ENCODE measurements at regions not wholly inside any gene's neighbourhood (a gene's known extent, or its start where the extent isn't known, plus 50 kb on each side); places are given as distances from the start of the nearest gene placed in this dataset.
"Not testable (repeated sequence)": the region's sequence is repeated elsewhere in the genome, so short reads cannot be mapped to it uniquely, and the experiment has no call there.

GRCh38 chr3:159751146-159751545, 237.5 kb upstream of the IL12A start:
- no peaks in the 10 kb centered on the region; the same call in 1 of the 2 replicates for H3K27me3 Mint-ChIP-seq (ENCODE audit: insufficient read depth)
- peak overlapping the region; percentile 59 for H3K4me3 Mint-ChIP-seq
- H3K27ac Mint-ChIP-seq, result peak overlapping the region; percentile 50
- H3K36me3 Mint-ChIP-seq (ENCODE audit: low read depth), result peaks cover 32% of the 10 kb centered on the region
- peaks cover 4% of the 10 kb centered on the region; the same call in 1 of the 2 replicates for H3K9me3 Mint-ChIP-seq
- peak; percentile 29 for DNase-seq
- peaks cover 50% of the 10 kb centered on the region for H3K4me1 Mint-ChIP-seq (ENCODE audit: low read depth)
- TF ChIP-seq, protein P1, sequence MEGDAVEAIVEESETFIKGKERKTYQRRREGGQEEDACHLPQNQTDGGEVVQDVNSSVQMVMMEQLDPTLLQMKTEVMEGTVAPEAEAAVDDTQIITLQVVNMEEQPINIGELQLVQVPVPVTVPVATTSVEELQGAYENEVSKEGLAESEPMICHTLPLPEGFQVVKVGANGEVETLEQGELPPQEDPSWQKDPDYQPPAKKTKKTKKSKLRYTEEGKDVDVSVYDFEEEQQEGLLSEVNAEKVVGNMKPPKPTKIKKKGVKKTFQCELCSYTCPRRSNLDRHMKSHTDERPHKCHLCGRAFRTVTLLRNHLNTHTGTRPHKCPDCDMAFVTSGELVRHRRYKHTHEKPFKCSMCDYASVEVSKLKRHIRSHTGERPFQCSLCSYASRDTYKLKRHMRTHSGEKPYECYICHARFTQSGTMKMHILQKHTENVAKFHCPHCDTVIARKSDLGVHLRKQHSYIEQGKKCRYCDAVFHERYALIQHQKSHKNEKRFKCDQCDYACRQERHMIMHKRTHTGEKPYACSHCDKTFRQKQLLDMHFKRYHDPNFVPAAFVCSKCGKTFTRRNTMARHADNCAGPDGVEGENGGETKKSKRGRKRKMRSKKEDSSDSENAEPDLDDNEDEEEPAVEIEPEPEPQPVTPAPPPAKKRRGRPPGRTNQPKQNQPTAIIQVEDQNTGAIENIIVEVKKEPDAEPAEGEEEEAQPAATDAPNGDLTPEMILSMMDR (IDR thresholded peaks at IDR 0.05), result no peak

GRCh38 chr3:159751752-159752151, 236.9 kb upstream of the IL12A start:
- Mint-ChIP-seq H3K4me3 (no peak overlapping the region), H3K4me1 (ENCODE audit: low read depth) (peaks cover 53% of the 10 kb centered on the region), H3K36me3 (ENCODE audit: low read depth) (peaks cover 37% of the 10 kb centered on the region), H3K27me3 (ENCODE audit: insufficient read depth) (no peaks in the 10 kb centered on the region; the same call in 1 of the 2 replicates), H3K9me3 (peaks cover 10% of the 10 kb centered on the region), H3K27ac (peak overlapping the region; percentile 50)
- DNase-seq, result no peak
- TF ChIP-seq, protein P1 (IDR thresholded peaks at IDR 0.05), result no peak

DNA sequence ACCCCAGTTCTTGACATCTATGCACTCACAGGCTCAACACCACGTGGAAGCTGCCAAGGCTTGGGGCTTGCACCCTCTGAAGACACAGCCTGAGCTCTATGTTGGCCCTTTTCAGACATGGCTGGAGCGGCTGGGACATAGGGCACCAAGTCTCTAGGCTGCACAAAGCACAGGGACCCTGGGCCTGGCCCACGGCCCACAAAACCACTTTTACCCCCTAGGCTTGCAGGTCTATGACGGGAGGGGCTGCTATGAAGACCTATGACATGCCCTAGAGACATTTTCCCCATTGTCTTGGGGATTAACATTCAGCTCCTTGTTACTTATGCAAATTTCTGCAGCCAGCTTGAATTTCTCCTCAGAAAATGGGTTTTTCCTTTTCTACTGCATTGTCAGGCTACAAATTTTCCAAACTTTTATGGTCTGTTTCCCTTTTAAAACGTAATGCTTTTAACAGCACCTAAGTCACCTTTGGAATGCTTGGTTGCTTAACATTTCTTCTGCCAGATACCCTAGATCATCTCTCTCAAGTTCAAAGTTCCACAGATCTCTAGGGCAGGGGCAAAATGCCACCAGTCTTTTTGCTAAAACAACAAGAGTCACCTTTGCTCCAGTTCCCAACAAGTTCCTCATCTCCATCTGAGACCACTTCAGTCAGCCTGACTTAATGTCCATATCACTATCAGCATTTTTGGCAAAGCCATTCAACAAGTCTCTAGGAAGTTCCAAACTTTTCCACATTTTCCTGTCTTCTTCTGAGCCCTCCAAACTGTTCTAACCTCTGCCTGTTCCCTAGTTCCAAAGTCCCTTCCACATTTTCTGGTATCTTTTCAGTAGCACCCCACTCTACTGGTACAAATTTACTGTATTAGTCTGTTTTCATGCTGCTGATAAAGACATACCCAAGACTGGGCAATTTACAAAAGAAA, 232.1 kb upstream of the IL12A start:
- not testable (repeated sequence) for H3K4me3 Mint-ChIP-seq; H3K27ac Mint-ChIP-seq; DNase-seq; H3K27me3 Mint-ChIP-seq (ENCODE audit: insufficient read depth)
- H3K9me3 Mint-ChIP-seq, result peaks cover 17% of the 10 kb centered on the region
- peaks cover 47% of the 10 kb centered on the region for H3K36me3 Mint-ChIP-seq (ENCODE audit: low read depth)
- peaks cover 48% of the 10 kb centered on the region for H3K4me1 Mint-ChIP-seq (ENCODE audit: low read depth)

DNA sequence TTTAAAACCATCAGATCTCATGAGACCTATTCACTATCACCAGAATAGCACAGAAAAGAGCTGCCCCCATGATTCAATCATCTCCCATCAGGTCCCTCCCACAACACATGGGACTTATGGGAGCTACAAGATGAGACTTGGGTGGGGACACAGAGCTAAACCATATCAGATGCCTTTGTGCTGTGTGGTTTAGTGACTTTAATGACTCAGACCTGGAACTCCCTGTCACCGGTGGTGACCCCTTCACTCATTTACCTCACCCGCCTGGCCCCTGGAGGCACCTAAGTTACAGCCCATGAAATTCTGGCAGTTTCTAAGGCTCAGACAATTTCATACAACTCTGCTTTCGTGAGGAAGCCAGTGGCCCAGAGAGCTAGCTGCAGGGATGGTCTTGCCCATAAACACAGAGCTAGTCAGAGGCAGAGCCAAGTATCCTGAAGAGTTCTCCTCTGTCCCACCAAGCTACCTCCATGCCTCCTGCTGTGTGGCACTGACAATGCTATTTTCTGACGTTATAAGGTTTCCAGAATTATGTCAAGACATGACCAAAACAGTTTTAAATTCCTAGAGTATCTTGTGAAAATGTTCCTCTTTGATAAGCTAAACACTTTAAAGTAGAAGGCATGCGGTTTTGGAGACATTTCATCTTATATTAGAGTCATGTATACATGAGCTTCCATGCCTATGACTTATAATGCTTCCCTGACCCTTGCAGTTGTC, 231.1 kb upstream of the IL12A start:
- peaks cover 51% of the 10 kb centered on the region for H3K4me1 Mint-ChIP-seq (ENCODE audit: low read depth)
- peaks cover 47% of the 10 kb centered on the region for H3K36me3 Mint-ChIP-seq (ENCODE audit: low read depth)
- no peaks in the 10 kb centered on the region for H3K27me3 Mint-ChIP-seq (ENCODE audit: insufficient read depth)
- DNase-seq, result no peak
- peaks cover 17% of the 10 kb centered on the region for H3K9me3 Mint-ChIP-seq
- peak overlapping the region; percentile 70; the same call in 1 of the 2 replicates for H3K27ac Mint-ChIP-seq
- TF ChIP-seq, protein P1 (IDR thresholded peaks at IDR 0.05), result no peak
- H3K4me3 Mint-ChIP-seq, result no peak overlapping the region

GRCh38 chr3:159760046-159760445, 228.6 kb upstream of the IL12A start:
- TF ChIP-seq, protein P1 (IDR thresholded peaks at IDR 0.05), result no peak
- Mint-ChIP-seq H3K27me3 (ENCODE audit: insufficient read depth) (peaks cover 3% of the 10 kb centered on the region; the same call in 1 of the 2 replicates), H3K4me1 (ENCODE audit: low read depth) (peaks cover 45% of the 10 kb centered on the region), H3K4me3 (no peak overlapping the region), H3K36me3 (ENCODE audit: low read depth) (peaks cover 30% of the 10 kb centered on the region), H3K27ac (no peak overlapping the region), H3K9me3 (peaks cover 17% of the 10 kb centered on the region)
- DNase-seq, result no peak

Data from HFFc6 (cell line).